RCC 7860 (cell line): ENCODE measurements at regions not wholly inside any gene's neighbourhood (a gene's known extent, or its start where the extent isn't known, plus 50 kb on each side); places are given as distances from the start of the nearest gene placed in this dataset.
"Not testable (repeated sequence)": the region's sequence is repeated elsewhere in the genome, so short reads cannot be mapped to it uniquely, and the experiment has no call there.

Experiments used
- DNase-seq: peaks from one replicate; pipeline ENCODE4 v3.0.0-alpha.2; 2015; ENCODE audit warnings: low spot score
- FAIRE-seq: peaks from 2 replicates; lab custom pipeline; 2012; peaks lifted over from hg19 to GRCh38; lab: Jason Lieb, UNC

DNA sequence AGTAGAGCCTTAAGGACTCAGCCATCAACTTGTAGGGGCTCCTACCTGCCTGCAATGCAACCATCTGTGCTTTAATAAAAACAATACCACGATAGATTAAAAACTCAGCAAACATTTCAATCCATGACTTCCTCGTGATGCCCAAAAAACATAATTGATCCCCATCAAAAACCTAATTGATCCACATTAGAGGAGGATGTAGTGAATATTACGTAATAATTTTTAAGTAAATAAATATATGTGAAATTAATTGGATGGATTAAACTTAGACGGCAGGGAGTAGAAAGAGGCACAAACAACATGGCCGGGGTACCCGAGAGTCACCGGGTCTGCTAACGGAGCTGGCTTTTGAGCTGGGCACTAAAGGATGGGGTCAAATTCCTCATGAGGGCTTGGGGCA, 87.3 kb downstream of the ARL4C start:
- DNase-seq (no peak), FAIRE-seq (no peak)

DNA sequence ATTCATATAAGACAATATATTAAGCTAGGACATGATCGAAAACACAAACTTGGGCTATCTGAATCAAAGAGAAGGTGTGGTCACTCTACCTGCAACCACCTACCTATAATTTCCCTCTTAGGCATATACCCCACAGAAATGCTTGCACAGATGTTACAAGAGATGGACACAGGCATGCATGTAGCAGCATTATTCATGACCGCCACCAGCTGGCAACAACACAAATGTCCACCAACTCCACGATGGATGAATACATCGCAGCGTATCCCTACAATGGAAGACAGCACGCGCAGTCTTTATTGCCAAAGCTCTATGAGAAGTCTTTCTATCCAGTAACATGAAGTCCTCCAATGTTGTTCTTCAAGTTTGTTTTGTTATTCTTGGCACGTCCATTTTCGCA, 90.8 kb downstream of the ARL4C start:
- FAIRE-seq (no peak), DNase-seq (no peak)

DNA sequence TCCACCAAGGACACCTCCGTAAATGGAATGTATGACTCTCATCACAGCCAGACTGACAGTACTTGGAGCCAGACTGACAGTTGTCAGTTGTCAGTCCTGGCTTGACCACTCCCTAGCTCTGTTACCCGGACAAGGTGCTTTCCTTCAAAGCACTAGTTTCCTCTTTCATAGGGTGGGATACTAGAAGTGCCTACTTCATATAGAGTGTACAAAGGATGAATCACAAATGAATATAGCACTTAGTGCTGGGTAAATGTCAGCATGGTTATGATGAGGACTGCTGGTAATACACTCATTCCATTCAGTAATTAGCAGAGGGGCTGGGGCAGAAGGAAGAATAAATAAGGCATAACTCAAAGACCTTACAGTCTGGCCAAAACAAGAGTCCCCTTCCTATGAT, 91.4 kb downstream of the ARL4C start:
- DNase-seq (no peak), FAIRE-seq (no peak)

DNA sequence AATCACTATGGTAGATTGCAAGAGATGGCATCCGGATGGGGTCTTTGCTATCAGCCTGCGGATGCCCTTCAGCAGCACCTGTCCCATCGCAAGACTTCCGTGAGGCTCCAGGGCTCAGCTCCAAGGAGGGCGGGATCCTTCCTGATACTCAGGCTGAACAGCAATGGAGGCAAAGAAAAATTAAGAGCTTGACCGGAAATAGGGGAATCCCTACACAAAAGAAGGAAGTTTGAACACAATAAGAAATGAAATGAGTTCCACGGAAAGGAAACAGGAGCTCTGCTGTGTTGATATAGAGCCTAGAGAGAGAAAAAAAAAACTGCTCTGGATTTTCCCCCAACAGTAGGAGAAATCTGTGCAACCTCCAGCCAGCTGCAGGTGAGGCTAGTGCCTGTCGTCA, 91.9 kb downstream of the ARL4C start:
- DNase-seq = no peak
- no peak for FAIRE-seq

DNA sequence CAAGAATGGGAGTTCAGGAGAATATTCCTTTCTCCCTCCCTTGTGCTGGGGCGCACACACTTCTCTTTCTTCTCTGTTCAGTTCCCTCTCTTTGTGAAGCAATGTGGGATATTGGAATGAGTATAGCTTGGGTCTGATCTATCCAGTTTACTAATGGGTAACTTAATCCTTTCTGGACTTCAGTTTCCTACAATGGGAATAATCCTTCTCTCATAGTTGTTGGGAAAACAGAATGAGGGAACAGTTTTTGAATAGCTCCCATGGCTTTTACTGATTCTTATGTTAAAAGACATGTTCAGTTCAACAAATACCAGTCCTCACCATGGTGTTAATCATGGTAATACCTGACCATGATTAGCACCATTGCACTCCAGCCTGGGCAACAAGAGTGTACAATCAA, 93.1 kb downstream of the ARL4C start:
- FAIRE-seq (no peak), DNase-seq (no peak)

DNA sequence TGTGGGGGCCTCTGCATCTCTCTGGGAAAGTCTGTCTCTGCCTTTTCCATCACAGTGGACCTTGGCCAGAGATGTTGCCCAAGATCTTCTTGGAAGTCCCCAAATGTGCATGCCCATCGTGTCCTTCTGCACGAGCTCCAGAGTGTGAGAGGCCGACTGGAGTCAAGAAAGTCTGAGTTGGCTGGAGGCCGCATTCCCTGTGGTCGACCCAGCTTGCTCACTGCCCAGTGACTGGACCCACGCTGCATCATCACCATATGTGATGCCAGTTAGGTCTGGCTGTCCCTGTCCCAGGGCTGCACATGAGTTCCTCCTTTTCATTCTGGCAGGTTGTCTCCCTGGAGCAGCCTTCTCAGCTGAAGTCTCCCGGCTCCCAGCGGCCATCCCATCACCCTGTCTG, 93.8 kb downstream of the ARL4C start:
- FAIRE-seq (no peak), DNase-seq (peak; percentile 13)

DNA sequence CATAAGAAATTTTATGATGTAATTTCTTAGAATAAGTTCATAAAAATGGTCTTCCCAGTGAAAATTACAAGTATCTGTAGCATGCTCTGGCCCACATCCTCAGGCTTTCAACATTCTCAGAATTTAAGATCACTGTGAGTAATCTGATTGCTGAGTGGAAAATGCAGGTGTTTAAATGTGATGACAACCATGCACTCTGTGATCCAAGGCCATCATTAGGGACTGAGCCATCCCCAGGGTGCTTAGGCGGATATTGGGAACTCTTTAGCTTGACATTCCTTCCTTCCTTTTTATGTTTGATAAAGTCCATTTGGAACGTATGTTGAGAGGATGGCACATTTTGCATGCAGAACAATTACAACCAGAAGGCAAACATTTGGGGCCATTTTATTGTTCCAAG, 95.5 kb downstream of the ARL4C start:
- no peak for FAIRE-seq

DNA sequence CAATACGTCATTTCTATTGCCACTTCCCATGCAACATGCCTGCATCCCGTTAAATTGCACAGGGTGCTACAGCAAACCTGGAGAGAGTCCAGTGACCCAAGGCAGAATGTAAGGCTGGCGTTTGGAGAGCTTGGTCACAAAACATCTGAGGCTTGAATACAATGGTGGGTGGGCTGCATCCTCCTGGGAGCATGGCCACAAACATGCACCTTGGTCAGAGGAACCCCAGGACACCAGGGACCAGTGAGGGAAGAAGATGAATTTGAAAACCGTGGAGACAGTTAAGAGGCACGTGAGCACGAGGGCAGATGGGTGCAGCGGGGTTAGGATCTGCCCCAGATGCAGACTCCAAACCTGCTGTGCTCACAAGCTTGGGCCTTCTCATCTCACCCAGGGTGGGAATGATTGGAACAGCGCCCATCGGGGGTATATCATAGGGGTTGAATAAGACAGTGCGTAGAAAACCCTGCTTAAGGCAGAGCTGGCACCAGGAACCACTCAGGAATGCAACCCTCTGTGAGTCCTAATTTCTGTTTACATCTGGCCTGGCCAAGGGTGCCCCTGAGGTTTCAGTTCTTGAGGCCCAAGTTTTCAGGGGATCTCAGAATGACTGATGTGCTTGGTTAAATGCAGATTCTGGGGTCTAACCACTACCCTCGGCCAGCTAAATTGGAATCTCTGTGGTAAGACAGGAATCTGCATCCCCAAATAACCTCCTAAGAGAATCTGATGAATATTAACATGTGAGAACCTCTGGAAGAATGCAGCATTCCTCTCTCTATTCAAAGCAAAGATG, 97.2 kb downstream of the ARL4C start:
- DNase-seq = no peak
- no peak for FAIRE-seq

More for the DNA sequence above, 95.5 kb downstream of the ARL4C start:
- no peak for DNase-seq

DNA sequence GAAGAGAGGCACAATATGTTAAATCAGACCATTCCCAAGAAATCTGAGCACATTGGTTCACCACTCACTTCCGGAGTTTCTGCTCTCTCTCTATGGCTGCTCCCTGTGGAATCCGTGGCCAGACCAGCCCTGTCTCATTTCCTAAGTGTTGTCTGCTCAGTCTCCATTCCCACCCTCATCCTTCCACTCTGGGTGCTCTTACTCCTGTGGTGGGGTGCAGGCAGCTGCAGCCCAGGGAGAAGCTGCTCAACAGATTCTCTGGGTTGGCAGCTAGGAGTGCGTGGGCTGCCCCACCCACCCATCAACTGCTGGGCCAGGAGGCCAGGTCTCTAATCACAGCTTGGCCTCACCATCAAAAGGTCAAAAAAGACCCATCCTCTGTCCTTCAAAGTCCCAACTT, 98.3 kb downstream of the ARL4C start:
- FAIRE-seq (no peak), DNase-seq (no peak)

DNA sequence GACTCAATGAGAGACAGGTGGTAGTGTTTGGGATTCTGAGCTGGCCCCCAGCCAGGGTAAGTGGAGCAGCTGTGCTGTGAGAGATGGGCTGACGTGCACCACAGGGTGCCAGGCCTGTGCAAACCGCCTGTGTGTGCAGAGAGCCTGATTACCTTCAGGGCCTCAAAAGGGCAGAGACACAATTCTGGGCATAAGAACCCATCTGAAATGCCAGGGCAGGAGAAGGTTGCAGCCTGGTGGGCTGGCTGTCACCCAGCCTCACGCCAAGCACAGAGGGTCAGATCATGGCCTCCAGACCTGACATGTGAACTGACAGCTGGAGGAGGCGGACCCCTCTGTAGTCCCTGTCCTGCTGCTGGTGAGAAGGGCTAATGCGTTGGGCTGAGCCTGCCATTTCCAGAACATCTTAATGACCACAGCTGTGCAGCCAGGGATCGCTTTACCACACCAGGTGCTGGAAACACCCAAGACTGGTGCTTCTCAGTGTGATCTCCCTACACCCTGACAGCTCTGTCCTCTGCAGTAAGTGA, 100.9 kb downstream of the ARL4C start:
- DNase-seq = no peak
- no peak for FAIRE-seq

DNA sequence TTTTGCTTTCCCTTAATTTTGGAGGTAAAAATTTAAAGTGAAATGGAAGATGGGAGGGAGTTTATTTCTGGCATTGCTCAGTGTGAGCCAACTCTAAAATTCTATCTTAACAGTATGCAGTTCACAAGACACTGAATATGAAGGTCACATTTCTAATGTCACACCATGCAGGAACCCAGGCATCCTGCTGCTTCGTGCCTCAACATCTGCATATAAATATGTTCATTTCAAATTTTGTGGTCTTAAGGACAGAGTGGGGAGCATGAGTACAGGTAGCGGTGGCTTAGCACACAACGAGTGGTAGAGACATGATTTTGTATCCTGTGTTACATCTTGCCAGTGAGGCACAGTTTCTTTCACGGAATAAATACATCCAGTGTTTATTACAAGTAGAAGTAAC, 102.4 kb downstream of the ARL4C start:
- DNase-seq (no peak), FAIRE-seq (no peak)

DNA sequence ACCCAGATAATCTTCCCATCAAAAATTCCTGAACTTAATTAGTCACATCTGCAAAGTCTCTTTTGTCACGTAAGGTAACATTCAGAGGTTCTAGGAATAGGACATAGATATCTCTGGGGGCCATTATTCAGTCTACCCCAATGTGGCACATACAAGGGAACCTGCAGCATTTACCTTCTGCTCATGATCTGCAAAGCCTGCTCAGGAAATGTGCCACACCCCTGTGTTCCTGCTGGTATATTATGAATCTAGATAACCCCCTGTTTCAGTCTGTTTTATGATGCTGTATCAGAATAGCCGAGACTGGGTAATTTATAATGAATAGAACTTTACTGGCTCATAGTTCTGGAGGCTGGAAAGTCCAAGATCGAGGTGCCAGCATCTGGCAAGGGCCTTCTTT, 103.5 kb downstream of the ARL4C start:
- no peak for FAIRE-seq
- DNase-seq = no peak

DNA sequence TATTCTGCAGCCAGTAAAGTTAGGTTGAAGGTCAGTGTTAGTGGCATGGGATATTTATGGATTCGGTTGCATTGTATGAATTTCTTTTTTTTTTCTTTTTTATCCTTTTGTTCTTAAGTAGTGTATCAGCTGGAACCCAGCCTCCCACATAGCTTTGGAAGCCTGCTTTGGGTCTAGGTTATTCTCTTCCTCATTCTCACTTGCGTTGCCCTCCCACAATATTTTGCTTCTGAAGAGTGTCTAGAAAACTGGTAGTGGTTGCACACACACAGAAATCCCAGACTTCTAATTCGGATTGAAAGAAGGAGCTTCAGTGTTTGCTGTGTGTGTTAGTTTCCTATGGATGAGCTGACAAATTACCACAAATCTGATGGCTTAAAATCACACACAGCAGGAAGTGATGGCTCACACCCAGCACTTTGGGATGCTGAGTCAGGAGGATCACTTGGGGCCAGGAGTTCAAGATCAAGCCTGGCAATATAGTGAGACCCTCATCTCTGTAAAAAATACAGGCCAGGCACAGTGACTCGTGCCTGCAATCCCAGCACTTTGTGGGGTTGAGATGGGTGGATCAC, 104.8 kb downstream of the ARL4C start:
- DNase-seq = no peak
- no peak for FAIRE-seq

DNA sequence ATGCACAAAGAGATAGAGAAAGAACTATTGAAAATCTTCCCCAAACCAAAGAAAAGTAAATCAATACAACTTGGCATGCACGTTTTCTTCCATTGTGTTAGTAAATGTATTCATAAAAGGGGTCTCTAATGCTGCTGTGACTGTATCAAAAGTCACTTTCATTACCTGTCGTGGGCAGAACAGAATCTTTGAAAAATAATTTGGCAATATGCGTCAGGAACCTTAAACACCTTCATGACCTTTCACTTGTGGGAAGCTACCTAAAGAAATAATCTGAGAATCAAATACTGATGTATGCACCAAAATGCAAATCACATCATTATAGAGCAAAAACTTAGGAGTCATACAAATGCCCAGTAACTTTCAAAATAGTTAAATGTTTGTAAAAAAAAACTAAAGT, 105.3 kb downstream of the ARL4C start:
- DNase-seq = no peak

DNA sequence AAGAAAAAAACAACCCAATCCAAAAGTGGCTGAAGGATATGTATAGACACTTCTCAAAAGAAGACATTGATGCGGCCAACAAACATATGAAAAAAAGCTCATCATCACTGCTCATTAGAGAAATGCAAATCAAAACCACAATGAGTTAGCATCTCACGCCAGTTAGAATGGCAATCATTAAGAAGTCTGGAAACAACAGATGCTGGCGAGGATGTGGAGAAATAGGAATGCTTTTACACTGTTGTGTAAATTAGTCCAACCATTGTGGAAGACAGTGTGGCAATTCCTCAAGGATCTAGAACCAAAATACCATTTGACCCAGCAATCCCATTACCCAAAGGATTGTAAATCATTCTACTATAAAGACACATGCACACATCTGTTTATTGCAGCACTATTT, 107.2 kb downstream of the ARL4C start:
- FAIRE-seq, DNase-seq: not testable (repeated sequence)

More for the DNA sequence above, 105.3 kb downstream of the ARL4C start:
- no peak for FAIRE-seq

DNA sequence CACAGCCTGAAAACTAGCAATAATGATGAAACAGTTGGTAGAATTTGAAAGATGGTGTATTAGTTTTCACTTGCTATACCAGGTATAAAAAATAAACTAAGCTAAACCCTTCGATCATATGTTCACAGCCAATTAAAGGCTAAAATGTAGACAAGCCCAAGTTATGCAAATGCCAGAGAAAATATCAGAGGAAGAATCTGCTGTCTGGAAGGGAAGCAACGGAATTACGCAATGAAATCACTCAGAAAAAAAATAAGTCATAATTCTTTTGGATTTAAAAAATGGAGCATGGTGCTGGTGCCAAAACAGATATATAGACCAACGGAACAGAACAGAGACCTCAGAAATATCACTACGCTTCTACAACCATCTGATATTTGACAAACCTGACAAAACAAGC, 108.3 kb downstream of the ARL4C start:
- DNase-seq (no peak), FAIRE-seq (no peak)

DNA sequence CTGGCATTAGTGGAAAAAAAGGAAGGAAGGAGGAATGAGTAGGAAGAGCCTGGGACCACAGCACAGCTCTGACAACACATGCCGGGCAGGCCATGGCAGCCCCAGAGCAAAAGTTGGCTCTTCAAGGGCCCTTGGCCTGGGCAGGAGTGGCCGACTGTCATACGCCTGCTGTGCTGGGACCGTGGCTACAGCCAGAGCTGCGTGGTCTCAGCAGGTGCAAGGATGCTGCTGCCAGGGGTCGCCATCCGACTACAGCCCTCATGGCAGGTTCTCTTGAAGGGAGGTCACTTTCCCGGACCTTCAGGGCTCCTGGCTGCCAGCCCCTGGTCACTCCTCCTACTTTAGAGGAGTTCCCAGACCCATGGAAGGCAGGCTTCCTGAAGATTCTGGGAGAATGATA, 109.9 kb downstream of the ARL4C start:
- DNase-seq (no peak), FAIRE-seq (no peak)

DNA sequence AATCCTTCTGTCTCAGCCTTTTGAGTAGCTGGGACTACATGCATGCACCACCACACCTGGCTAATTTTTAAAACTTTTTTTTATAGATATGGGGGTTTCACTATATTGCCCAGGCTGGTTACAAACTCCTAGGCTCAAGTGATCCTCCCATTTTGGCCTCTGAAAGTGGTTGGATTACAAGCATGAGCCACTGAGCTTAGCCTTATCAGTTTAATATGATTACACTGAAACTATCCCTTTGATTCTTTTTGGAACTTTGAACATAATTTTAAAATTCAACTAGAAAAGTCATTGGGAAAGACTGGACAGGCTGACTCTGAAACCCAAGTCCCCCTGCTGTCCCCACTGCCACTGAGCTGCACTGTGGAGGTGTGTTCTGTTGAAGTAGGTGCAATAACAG, 114.8 kb downstream of the ARL4C start:
- FAIRE-seq = no peak
- DNase-seq = no peak

DNA sequence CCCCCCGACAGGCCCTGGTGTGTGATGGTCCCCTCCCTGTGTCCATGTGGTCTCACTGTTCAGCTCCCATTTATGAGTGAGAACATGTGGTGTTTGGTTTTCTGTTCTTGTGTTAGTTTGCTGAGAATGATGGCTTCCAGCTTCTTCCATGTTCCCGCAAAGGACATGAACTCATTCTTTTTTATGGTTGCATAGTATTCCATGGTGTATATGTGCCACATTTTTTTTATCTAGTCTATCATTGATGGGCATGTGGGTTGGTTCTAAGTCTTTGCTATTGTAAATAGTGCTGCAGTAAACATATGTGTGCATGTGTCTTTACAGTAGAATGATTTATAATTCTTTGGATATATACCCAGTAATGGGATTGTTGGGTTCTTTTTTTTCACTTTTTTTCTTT, 117.9 kb downstream of the ARL4C start:
- FAIRE-seq = not testable (repeated sequence)

DNA sequence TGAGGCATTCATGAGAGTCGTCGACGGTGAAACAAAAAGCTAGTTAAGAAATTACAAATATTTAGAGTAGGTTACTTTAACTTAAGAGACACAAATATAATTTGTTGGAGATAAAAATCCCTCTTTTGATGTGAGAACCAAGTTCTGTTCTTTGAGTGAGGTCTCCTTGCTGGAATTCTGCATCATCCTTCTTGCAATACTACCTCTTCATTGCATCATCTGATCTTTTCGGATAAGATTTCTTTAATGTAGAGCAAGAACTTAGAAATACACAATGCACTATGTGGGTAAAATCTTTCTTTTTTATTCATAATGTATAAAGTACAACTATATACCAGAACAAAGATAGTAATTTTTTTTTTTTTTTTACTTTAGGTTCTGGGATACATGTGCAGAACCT, 118.4 kb downstream of the ARL4C start:
- FAIRE-seq = no peak

More for the DNA sequence above, 117.9 kb downstream of the ARL4C start:
- not testable (repeated sequence) for DNase-seq

DNA sequence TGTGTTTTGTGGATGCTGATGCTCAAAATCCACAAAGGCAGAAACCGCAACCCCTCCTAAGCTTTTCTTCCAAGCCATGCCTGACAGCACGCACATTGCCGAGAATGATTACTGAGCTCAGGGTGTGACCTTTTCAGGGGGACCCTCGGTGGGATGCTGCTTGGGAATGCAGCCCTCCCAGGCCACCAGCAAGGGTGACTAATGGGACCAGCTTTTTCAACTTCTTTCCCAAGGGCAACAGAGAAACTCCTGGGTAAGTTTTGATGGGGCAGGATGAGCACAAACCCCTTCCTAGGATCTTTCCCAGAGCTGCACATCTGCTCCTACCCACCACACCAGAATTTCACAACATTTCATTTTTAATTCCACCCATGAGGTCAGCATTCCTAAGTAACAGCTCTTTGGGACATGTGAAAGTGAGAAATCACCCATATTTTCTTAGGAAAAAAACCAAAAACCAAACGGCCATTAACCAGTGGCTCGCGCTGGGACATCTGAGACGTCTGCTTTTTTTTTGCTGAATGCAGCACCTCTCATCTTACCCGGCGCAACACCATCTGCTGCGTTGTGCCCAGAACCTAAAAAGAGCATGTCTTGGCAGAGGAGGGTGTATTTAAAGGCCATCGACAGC, 119.0 kb downstream of the ARL4C start:
- peak; percentile 72 for FAIRE-seq
- peak; percentile 47 for DNase-seq

More for the DNA sequence above, 118.4 kb downstream of the ARL4C start:
- no peak for DNase-seq

DNA sequence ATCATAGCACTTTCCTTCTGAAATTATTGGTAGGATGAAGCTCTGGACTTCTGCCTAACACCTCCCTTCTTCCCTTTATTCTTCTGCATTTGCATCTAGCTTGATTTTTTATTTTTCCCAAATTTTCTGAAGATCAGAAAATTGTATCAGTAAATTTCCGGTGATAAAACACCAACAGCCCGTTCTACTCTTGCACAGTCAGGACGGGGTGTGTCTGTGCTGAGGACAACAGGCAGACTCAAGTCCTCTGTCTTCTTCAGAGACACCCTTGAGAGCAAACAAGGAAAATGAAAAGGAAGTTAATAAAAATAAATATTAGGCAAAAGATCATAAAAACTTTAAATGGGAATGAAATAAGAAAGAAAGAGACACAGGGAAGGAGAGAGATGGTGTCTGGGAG, 120.7 kb downstream of the ARL4C start:
- FAIRE-seq (no peak), DNase-seq (no peak)
